ENCODE measurements at regions not wholly inside any gene's neighbourhood (a gene's known extent, or its start where the extent isn't known, plus 50 kb on each side); places are given as distances from the start of the nearest gene placed in this dataset.

DNA sequence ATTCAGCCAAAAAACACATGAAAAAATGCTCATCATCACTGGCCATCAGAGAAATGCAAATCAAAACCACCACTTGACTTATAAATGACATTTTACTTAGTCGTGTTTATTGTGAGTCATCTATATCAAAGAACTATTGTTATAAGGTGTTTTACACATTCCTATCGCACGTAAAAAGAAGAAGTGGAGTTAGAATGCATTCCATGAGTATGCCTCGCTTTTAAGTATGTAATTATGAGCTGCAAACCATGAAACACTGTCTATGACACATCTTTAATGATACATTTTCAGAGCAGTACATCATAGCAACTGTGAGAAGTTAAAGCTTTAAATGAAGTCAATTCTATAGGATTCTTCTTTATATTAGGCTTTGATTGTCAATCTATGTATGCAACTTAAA, 614.3 kb upstream of the ADAMTS5 start:
- Histone ChIP-seq H3K27me3 (ENCODE audit: control insufficient read depth in 3 of 3, insufficient read depth in 3 of 3, low read length in 3 of 3) (no peaks in the 10 kb centered on the region), H3K27ac (ENCODE audit: low read depth, low read length) (no peak overlapping the region), H3K36me3 (ENCODE audit: control insufficient read depth in 3 of 3, insufficient read depth in 3 of 3, low read length in 3 of 3) (no peaks in the 10 kb centered on the region), H3K9ac (ENCODE audit: low read depth in 1 of 3, low read length in 3 of 3) (no peak overlapping the region), H3K4me1 (ENCODE audit: control insufficient read depth in 3 of 3, insufficient read depth in 3 of 3, low read length in 3 of 3) (peaks cover 0 to 2% (median 0%) of the 10 kb centered on the region in 3 donors), H3K4me3 (ENCODE audit: low read length in 3 of 3) (no peak overlapping the region), H3K9me3 (ENCODE audit: control insufficient read depth in 3 of 3, low read length in 3 of 3) (no peaks in the 10 kb centered on the region)

GRCh38 chr21:27580276-27580675, 613.4 kb upstream of the ADAMTS5 start:
- Histone ChIP-seq H3K27me3 (ENCODE audit: control insufficient read depth in 3 of 3, insufficient read depth in 3 of 3, low read length in 3 of 3) (no peaks in the 10 kb centered on the region), H3K4me3 (ENCODE audit: low read length in 3 of 3) (no peak overlapping the region), H3K9me3 (ENCODE audit: control insufficient read depth in 3 of 3, low read length in 3 of 3) (no peaks in the 10 kb centered on the region), H3K9ac (ENCODE audit: low read depth in 1 of 3, low read length in 3 of 3) (no peak overlapping the region), H3K27ac (ENCODE audit: low read depth, low read length) (no peak overlapping the region), H3K4me1 (ENCODE audit: control insufficient read depth in 3 of 3, insufficient read depth in 3 of 3, low read length in 3 of 3) (peaks cover 0 to 2% (median 0%) of the 10 kb centered on the region in 3 donors), H3K36me3 (ENCODE audit: control insufficient read depth in 3 of 3, insufficient read depth in 3 of 3, low read length in 3 of 3) (no peaks in the 10 kb centered on the region)

DNA sequence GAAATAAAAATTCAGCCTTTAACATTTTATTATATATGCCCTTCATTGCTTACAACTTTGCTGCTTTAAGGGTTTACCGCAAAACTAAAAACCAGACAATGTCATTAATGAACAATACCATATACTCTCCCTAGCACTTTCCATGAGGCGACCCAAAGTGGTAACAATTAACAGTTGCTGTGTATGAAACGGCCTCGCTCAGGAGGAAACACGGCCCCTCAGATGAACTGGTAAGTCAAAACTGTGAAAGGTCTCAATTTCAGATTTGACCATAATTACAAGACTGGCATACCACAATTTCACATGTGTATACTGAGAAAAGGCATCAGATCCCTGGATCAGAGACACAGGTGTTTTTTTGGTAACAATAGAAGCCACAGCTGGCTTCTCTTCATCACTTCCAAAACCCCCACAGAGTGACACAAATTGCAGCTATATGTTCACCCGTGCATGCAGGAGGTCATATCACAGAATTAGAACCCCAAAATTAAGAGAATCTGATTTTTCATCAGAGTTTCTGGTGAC, 611.9 kb upstream of the ADAMTS5 start:
- peaks cover 0 to 1% (median 0%) of the 10 kb centered on the region in 3 donors for H3K4me1 ChIP-seq (ENCODE audit: control insufficient read depth in 3 of 3, insufficient read depth in 3 of 3, low read length in 3 of 3)
- no peaks in the 10 kb centered on the region for H3K9me3 ChIP-seq (ENCODE audit: control insufficient read depth in 3 of 3, low read length in 3 of 3)

DNA sequence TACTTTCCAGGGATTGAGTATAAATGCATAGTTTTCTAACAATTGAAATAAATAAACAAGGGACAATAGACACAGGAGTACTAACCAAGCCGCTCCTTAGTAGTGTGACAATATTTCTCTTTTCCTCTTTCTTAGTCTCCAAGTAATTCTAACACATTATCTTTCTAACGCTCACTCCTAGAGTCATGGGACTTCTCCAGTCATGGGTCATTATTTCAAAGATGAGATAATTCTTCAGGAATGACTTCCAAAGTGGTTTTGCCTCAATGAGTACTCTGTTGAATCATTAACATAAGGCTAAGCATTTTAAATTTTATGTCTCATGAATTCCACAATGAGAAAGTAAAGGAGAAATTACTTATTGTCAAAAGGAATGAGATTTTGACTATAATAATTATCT, 605.8 kb upstream of the ADAMTS5 start:
- no peaks in the 10 kb centered on the region for H3K36me3 ChIP-seq (ENCODE audit: control insufficient read depth in 3 of 3, insufficient read depth in 3 of 3, low read length in 3 of 3)
- H3K9me3 ChIP-seq (ENCODE audit: control insufficient read depth in 3 of 3, low read length in 3 of 3): no peaks in the 10 kb centered on the region
- no peak overlapping the region for H3K27ac ChIP-seq (ENCODE audit: low read depth, low read length)
- H3K27me3 ChIP-seq (ENCODE audit: control insufficient read depth in 3 of 3, insufficient read depth in 3 of 3, low read length in 3 of 3): no peaks in the 10 kb centered on the region
- H3K4me3 ChIP-seq (ENCODE audit: low read length in 3 of 3): no peak overlapping the region
- peaks cover 2 to 9% (median 6%) of the 10 kb centered on the region in 3 donors for H3K4me1 ChIP-seq (ENCODE audit: control insufficient read depth in 3 of 3, insufficient read depth in 3 of 3, low read length in 3 of 3)
- no peak overlapping the region for H3K9ac ChIP-seq (ENCODE audit: low read depth in 1 of 3, low read length in 3 of 3)

More for the DNA sequence above, 611.9 kb upstream of the ADAMTS5 start:
- H3K27ac ChIP-seq (ENCODE audit: low read depth, low read length): no peak overlapping the region
- no peaks in the 10 kb centered on the region for H3K27me3 ChIP-seq (ENCODE audit: control insufficient read depth in 3 of 3, insufficient read depth in 3 of 3, low read length in 3 of 3)
- no peak overlapping the region for H3K4me3 ChIP-seq (ENCODE audit: low read length in 3 of 3)
- H3K9ac ChIP-seq (ENCODE audit: low read depth in 1 of 3, low read length in 3 of 3): no peak overlapping the region
- no peaks in the 10 kb centered on the region for H3K36me3 ChIP-seq (ENCODE audit: control insufficient read depth in 3 of 3, insufficient read depth in 3 of 3, low read length in 3 of 3)

GRCh38 chr21:27571706-27572105, 604.8 kb upstream of the ADAMTS5 start:
- Histone ChIP-seq H3K9ac (ENCODE audit: low read depth in 1 of 3, low read length in 3 of 3) (no peak overlapping the region), H3K36me3 (ENCODE audit: control insufficient read depth in 3 of 3, insufficient read depth in 3 of 3, low read length in 3 of 3) (no peaks in the 10 kb centered on the region), H3K9me3 (ENCODE audit: control insufficient read depth in 3 of 3, low read length in 3 of 3) (no peaks in the 10 kb centered on the region), H3K4me1 (ENCODE audit: control insufficient read depth in 3 of 3, insufficient read depth in 3 of 3, low read length in 3 of 3) (peaks cover 2 to 9% (median 6%) of the 10 kb centered on the region in 3 donors), H3K4me3 (ENCODE audit: low read length in 3 of 3) (no peak overlapping the region), H3K27ac (ENCODE audit: low read depth, low read length) (no peak overlapping the region), H3K27me3 (ENCODE audit: control insufficient read depth in 3 of 3, insufficient read depth in 3 of 3, low read length in 3 of 3) (no peaks in the 10 kb centered on the region)

- H3K4me3 ChIP-seq (ENCODE audit: low read length in 3 of 3): peak overlapping the region in 1 of 3 donors; percentile 10
- H3K9me3 ChIP-seq (ENCODE audit: control insufficient read depth in 3 of 3, low read length in 3 of 3): no peaks in the 10 kb centered on the region
- no peaks in the 10 kb centered on the region for H3K27me3 ChIP-seq (ENCODE audit: control insufficient read depth in 3 of 3, insufficient read depth in 3 of 3, low read length in 3 of 3)
- H3K36me3 ChIP-seq (ENCODE audit: control insufficient read depth in 3 of 3, insufficient read depth in 3 of 3, low read length in 3 of 3): no peaks in the 10 kb centered on the region
- H3K4me1 ChIP-seq (ENCODE audit: control insufficient read depth in 3 of 3, insufficient read depth in 3 of 3, low read length in 3 of 3): peaks cover 2 to 11% (median 9%) of the 10 kb centered on the region in 3 donors
- H3K9ac ChIP-seq (ENCODE audit: low read depth in 1 of 3, low read length in 3 of 3): no peak overlapping the region
- H3K27ac ChIP-seq (ENCODE audit: low read depth, low read length): no peak overlapping the region
Observed at GRCh38 chr21:27570306-27570868, 603.5 kb upstream of the ADAMTS5 start.

DNA sequence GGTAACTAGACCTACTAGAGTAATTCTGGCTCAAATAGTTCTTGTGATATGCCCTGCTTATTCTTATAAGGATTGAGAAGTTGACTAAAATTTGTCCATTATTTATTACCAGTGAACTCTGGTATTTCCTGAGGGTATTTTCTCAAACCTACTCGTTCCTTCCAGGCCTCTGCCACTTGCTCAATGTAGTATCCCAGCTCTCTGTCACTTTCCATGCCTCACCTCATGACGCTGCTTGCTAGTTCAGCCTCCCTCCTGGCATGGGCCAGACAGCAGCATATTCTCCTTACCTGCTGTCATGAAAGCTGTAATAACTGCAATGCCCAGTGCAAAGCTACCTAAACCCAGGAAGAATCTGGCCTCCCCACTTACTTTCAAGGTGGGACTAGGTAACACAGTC, 602.9 kb upstream of the ADAMTS5 start:
- peaks cover 2 to 11% (median 9%) of the 10 kb centered on the region in 3 donors for H3K4me1 ChIP-seq (ENCODE audit: control insufficient read depth in 3 of 3, insufficient read depth in 3 of 3, low read length in 3 of 3)
- no peaks in the 10 kb centered on the region for H3K36me3 ChIP-seq (ENCODE audit: control insufficient read depth in 3 of 3, insufficient read depth in 3 of 3, low read length in 3 of 3)
- no peak overlapping the region for H3K9ac ChIP-seq (ENCODE audit: low read depth in 1 of 3, low read length in 3 of 3)
- H3K27me3 ChIP-seq (ENCODE audit: control insufficient read depth in 3 of 3, insufficient read depth in 3 of 3, low read length in 3 of 3): no peaks in the 10 kb centered on the region
- no peak overlapping the region for H3K4me3 ChIP-seq (ENCODE audit: low read length in 3 of 3)
- H3K27ac ChIP-seq (ENCODE audit: low read depth, low read length): no peak overlapping the region
- H3K9me3 ChIP-seq (ENCODE audit: control insufficient read depth in 3 of 3, low read length in 3 of 3): no peaks in the 10 kb centered on the region

- Histone ChIP-seq H3K9ac (ENCODE audit: low read depth in 1 of 3, low read length in 3 of 3) (no peak overlapping the region), H3K27ac (ENCODE audit: low read depth, low read length) (no peak overlapping the region), H3K4me1 (ENCODE audit: control insufficient read depth in 3 of 3, insufficient read depth in 3 of 3, low read length in 3 of 3) (peaks cover 2 to 11% (median 9%) of the 10 kb centered on the region in 3 donors), H3K27me3 (ENCODE audit: control insufficient read depth in 3 of 3, insufficient read depth in 3 of 3, low read length in 3 of 3) (no peaks in the 10 kb centered on the region), H3K36me3 (ENCODE audit: control insufficient read depth in 3 of 3, insufficient read depth in 3 of 3, low read length in 3 of 3) (no peaks in the 10 kb centered on the region), H3K9me3 (ENCODE audit: control insufficient read depth in 3 of 3, low read length in 3 of 3) (no peaks in the 10 kb centered on the region), H3K4me3 (ENCODE audit: low read length in 3 of 3) (no peak overlapping the region)
Observed at GRCh38 chr21:27569091-27569490, 602.2 kb upstream of the ADAMTS5 start.

DNA sequence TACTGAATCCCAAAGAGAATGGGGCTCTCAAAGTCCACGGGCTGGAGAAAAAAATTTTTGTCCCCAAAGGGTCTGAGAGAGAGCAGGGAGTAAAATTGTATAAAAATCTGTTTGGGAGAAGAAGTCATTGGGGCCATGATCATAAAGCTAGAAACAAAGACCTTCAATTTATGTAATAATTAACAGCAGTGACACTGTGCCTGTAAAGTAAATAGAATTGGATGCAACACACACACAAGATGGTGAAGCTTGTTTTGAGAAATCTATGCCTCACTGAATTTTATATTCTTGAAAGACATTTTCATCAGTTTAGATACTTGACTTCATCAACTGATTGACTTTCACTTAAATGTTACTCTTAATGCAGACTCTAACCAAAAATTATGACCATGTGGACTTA, 600.5 kb upstream of the ADAMTS5 start:
- H3K36me3 ChIP-seq (ENCODE audit: control insufficient read depth in 3 of 3, insufficient read depth in 3 of 3, low read length in 3 of 3): no peaks in the 10 kb centered on the region
- H3K4me1 ChIP-seq (ENCODE audit: control insufficient read depth in 3 of 3, insufficient read depth in 3 of 3, low read length in 3 of 3): peaks cover 2 to 11% (median 10%) of the 10 kb centered on the region in 3 donors
- H3K4me3 ChIP-seq (ENCODE audit: low read length in 3 of 3): no peak overlapping the region
- H3K27me3 ChIP-seq (ENCODE audit: control insufficient read depth in 3 of 3, insufficient read depth in 3 of 3, low read length in 3 of 3): no peaks in the 10 kb centered on the region
- H3K9me3 ChIP-seq (ENCODE audit: control insufficient read depth in 3 of 3, low read length in 3 of 3): no peaks in the 10 kb centered on the region
- H3K27ac ChIP-seq (ENCODE audit: low read depth, low read length): no peak overlapping the region
- H3K9ac ChIP-seq (ENCODE audit: low read depth in 1 of 3, low read length in 3 of 3): no peak overlapping the region

DNA sequence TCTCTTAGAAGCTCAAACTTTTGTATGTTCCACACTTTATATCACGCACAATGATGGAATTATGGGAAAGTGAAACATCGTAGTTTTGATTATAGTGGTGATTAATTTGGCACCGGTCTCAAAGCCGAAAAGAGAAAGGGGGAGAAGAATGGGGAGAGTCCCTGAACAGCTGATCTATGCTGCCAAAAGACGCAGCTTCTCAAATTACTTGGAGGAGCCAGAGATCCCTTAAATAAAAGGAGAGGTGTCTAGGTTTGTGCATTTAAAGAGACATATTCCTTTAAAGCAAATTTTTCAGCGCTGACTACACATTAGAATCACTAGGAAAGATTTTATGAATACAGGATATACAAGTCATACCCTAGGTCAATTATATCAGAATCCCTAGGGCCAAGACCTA, 599.6 kb upstream of the ADAMTS5 start:
- Histone ChIP-seq H3K27ac (ENCODE audit: low read depth, low read length) (no peak overlapping the region), H3K4me3 (ENCODE audit: low read length in 3 of 3) (no peak overlapping the region)

More for the DNA sequence above, 599.6 kb upstream of the ADAMTS5 start:
- H3K9ac ChIP-seq (ENCODE audit: low read depth in 1 of 3, low read length in 3 of 3): no peak overlapping the region
- no peaks in the 10 kb centered on the region for H3K9me3 ChIP-seq (ENCODE audit: control insufficient read depth in 3 of 3, low read length in 3 of 3)
- no peaks in the 10 kb centered on the region for H3K36me3 ChIP-seq (ENCODE audit: control insufficient read depth in 3 of 3, insufficient read depth in 3 of 3, low read length in 3 of 3)
- H3K27me3 ChIP-seq (ENCODE audit: control insufficient read depth in 3 of 3, insufficient read depth in 3 of 3, low read length in 3 of 3): no peaks in the 10 kb centered on the region
- peaks cover 4 to 12% (median 11%) of the 10 kb centered on the region in 3 donors for H3K4me1 ChIP-seq (ENCODE audit: control insufficient read depth in 3 of 3, insufficient read depth in 3 of 3, low read length in 3 of 3)

All from skeletal muscle tissue (tissue), 3 donors.